Gastroesophageal sphincter (tissue), 3 donors: ENCODE measurements at regions not wholly inside any gene's neighbourhood (a gene's known extent, or its start where the extent isn't known, plus 50 kb on each side); places are given as distances from the start of the nearest gene placed in this dataset.

Experiments
- EP300 ChIP-seq: sonication (generic); formaldehyde crosslinking; IDR thresholded peaks from one replicate; pipeline ENCODE4 v1.6.1; 2017; ENCODE audit warnings: antibody characterized with exemption, mild to moderate bottlenecking
- POLR2A ChIP-seq, 2 donors: fragments of 450-650 bp; IDR thresholded peaks; one replicate each; pipeline ENCODE4 v1.6.1; 2017; ENCODE audit warnings: antibody characterized with exemption in 2 of 2, mild to moderate bottlenecking in 2 of 2, moderate library complexity in 1 of 2
- POLR2AphosphoS5 ChIP-seq: sonication (generic); formaldehyde crosslinking; IDR thresholded peaks from one replicate; pipeline ENCODE4 v1.6.1; 2017; ENCODE audit warnings: antibody characterized with exemption
- TF ChIP-seq, protein P1 (sequence below), 4 experiments: fragments of 200-600 bp in 2 of 4; fragments of 450-650 bp in 2 of 4; sonication (generic) in 1 of 4; IDR thresholded peaks; one replicate each; pipeline ENCODE4 v1.5.1; 2017 to 2019; ENCODE audit warnings: antibody characterized with exemption in 4 of 4, mild to moderate bottlenecking in 2 of 4, moderate library complexity in 2 of 4

DNA sequence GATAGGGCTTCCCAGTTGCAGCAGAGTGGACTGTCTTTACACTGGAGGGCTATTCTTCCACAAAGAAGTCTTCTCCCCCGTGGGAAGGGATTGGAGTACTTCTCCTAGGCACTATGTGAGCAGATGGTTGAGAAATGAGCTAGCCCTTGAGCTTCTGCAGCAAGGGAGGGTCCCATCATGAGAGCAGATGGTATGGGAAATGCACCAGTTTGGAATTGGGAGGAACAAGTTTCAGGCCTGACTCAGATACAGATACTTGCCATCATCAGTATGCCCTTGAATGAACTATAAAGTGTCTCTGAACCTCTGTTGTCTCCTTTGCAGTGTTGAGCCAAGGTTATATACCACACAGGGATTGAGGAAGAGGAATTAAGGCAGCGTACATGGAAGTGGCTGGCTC is 757.4 kb downstream of the RNF144A start:
- TF ChIP-seq, protein P1, sequence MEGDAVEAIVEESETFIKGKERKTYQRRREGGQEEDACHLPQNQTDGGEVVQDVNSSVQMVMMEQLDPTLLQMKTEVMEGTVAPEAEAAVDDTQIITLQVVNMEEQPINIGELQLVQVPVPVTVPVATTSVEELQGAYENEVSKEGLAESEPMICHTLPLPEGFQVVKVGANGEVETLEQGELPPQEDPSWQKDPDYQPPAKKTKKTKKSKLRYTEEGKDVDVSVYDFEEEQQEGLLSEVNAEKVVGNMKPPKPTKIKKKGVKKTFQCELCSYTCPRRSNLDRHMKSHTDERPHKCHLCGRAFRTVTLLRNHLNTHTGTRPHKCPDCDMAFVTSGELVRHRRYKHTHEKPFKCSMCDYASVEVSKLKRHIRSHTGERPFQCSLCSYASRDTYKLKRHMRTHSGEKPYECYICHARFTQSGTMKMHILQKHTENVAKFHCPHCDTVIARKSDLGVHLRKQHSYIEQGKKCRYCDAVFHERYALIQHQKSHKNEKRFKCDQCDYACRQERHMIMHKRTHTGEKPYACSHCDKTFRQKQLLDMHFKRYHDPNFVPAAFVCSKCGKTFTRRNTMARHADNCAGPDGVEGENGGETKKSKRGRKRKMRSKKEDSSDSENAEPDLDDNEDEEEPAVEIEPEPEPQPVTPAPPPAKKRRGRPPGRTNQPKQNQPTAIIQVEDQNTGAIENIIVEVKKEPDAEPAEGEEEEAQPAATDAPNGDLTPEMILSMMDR (IDR thresholded peaks at IDR 0.05) = no peak
- TF ChIP-seq POLR2A (IDR thresholded peaks at IDR 0.05) = no peak
- TF ChIP-seq POLR2AphosphoS5 = no peak
- TF ChIP-seq EP300 = no peak
